ENCODE measurements at regions not wholly inside any gene's neighbourhood (a gene's known extent, or its start where the extent isn't known, plus 50 kb on each side); places are given as distances from the start of the nearest gene placed in this dataset.

- TF ChIP-seq POLR2A (IDR thresholded peaks at IDR 0.05; ENCODE audit: low read length) = no peak
- TF ChIP-seq GATA1 (IDR thresholded peaks at IDR 0.05; ENCODE audit: low read depth, low read length) = no peak
These were observed 145.6 kb upstream of the CDH12 start for GRCh38 chr5:22998774-22999173.
